ENCODE measurements at regions not wholly inside any gene's neighbourhood (a gene's known extent, or its start where the extent isn't known, plus 50 kb on each side); places are given as distances from the start of the nearest gene placed in this dataset.

DNA sequence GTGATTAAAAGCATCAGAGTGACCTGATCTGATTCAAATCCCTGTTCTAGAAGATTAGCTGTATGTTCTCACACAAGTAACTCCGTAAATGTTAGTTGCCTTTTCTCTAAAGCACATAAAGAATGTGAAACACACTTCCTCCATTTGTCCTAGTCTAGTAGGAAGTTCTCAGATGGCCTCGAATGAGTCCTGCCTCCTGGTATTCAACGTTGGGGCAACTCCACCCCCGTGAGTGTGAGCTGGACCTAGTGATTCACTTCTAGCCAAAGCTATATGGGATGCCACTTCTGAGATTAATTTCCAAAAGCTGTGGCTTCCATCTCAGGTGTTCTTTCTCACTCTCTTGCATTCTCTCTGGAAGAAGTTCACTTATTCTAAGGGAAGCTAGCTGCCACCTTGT is 267.6 kb downstream of the GPATCH2 start:
- Histone ChIP-seq H4K20me1 (ENCODE audit: control insufficient read depth, extremely low read depth, insufficient read depth, low read length) (no peaks in the 10 kb centered on the region), H3K4me1 (ENCODE audit: control insufficient read depth, extremely low read depth, insufficient read depth, low read length) (no peaks in the 10 kb centered on the region), H3K36me3 (ENCODE audit: control insufficient read depth, insufficient read depth, low read length) (no peaks in the 10 kb centered on the region), H3K27me3 (ENCODE audit: control insufficient read depth, insufficient read depth, low read length) (no peaks in the 10 kb centered on the region), H3K4me3 (replicated peaks in 1 of 4; ENCODE audit: control extremely low read depth in 1 of 4, insufficient read depth in 1 of 4, low read depth in 3 of 4, low read length in 4 of 4) (no peak overlapping the region), H3K4me2 (ENCODE audit: extremely low read depth, insufficient read depth, low read length) (no peak overlapping the region), H2AFZ (ENCODE audit: low read length) (no peak overlapping the region), H3K79me2 (ENCODE audit: control insufficient read depth, insufficient read depth, low read length) (no peaks in the 10 kb centered on the region), H3K9ac (ENCODE audit: insufficient read depth, low read length) (no peak overlapping the region), H3K27ac (ENCODE audit: insufficient read depth, low read length) (no peak overlapping the region), H3K9me3 (ENCODE audit: control insufficient read depth, insufficient read depth, low read depth, low read length) (no peaks in the 10 kb centered on the region)
- TF ChIP-seq CTCF (conservative IDR thresholded peaks at IDR 0.05 in 1 of 2, IDR thresholded peaks at IDR 0.05 in 1 of 2; ENCODE audit: low read depth in 1 of 2, low read length in 2 of 2): no peak
- no peak for TF ChIP-seq EZH2 (IDR thresholded peaks at IDR 0.05; ENCODE audit: low read length, missing control alignments)
- DNase-seq (ENCODE audit: low read depth in 2 of 2): no peak

- DNase-seq (ENCODE audit: low read depth in 2 of 2): no peak
- H3K4me1 ChIP-seq (ENCODE audit: control insufficient read depth, extremely low read depth, insufficient read depth, low read length): no peaks in the 10 kb centered on the region
- no peak overlapping the region for H3K27ac ChIP-seq (ENCODE audit: insufficient read depth, low read length)
- no peak overlapping the region for H2AFZ ChIP-seq (ENCODE audit: low read length)
- no peak overlapping the region for H3K4me2 ChIP-seq (ENCODE audit: extremely low read depth, insufficient read depth, low read length)
- TF ChIP-seq EZH2 (IDR thresholded peaks at IDR 0.05; ENCODE audit: low read length, missing control alignments): no peak
- TF ChIP-seq CTCF (conservative IDR thresholded peaks at IDR 0.05 in 1 of 2, IDR thresholded peaks at IDR 0.05 in 1 of 2; ENCODE audit: low read depth in 1 of 2, low read length in 2 of 2): no peak
- no peak overlapping the region for H3K4me3 ChIP-seq (replicated peaks in 1 of 4; ENCODE audit: control extremely low read depth in 1 of 4, insufficient read depth in 1 of 4, low read depth in 3 of 4, low read length in 4 of 4)
- H3K79me2 ChIP-seq (ENCODE audit: control insufficient read depth, insufficient read depth, low read length): no peaks in the 10 kb centered on the region
- H3K9me3 ChIP-seq (ENCODE audit: control insufficient read depth, insufficient read depth, low read depth, low read length): no peaks in the 10 kb centered on the region
- no peaks in the 10 kb centered on the region for H3K27me3 ChIP-seq (ENCODE audit: control insufficient read depth, insufficient read depth, low read length)
- H3K9ac ChIP-seq (ENCODE audit: insufficient read depth, low read length): no peak overlapping the region
- H4K20me1 ChIP-seq (ENCODE audit: control insufficient read depth, extremely low read depth, insufficient read depth, low read length): no peaks in the 10 kb centered on the region
- no peaks in the 10 kb centered on the region for H3K36me3 ChIP-seq (ENCODE audit: control insufficient read depth, insufficient read depth, low read length)
Measured at GRCh38 chr1:217360510-217360909, 270.4 kb downstream of the GPATCH2 start.

- Histone ChIP-seq H3K36me3 (ENCODE audit: control insufficient read depth, insufficient read depth, low read length) (no peaks in the 10 kb centered on the region), H3K9me3 (ENCODE audit: control insufficient read depth, insufficient read depth, low read depth, low read length) (no peaks in the 10 kb centered on the region), H3K9ac (ENCODE audit: insufficient read depth, low read length) (no peak overlapping the region), H3K27me3 (ENCODE audit: control insufficient read depth, insufficient read depth, low read length) (no peaks in the 10 kb centered on the region), H4K20me1 (ENCODE audit: control insufficient read depth, extremely low read depth, insufficient read depth, low read length) (no peaks in the 10 kb centered on the region), H3K4me3 (replicated peaks in 1 of 4; ENCODE audit: control extremely low read depth in 1 of 4, insufficient read depth in 1 of 4, low read depth in 3 of 4, low read length in 4 of 4) (no peak overlapping the region), H3K4me2 (ENCODE audit: extremely low read depth, insufficient read depth, low read length) (no peak overlapping the region), H3K27ac (ENCODE audit: insufficient read depth, low read length) (no peak overlapping the region), H2AFZ (ENCODE audit: low read length) (no peak overlapping the region), H3K4me1 (ENCODE audit: control insufficient read depth, extremely low read depth, insufficient read depth, low read length) (no peaks in the 10 kb centered on the region), H3K79me2 (ENCODE audit: control insufficient read depth, insufficient read depth, low read length) (no peaks in the 10 kb centered on the region)
- no peak for TF ChIP-seq CTCF (conservative IDR thresholded peaks at IDR 0.05 in 1 of 2, IDR thresholded peaks at IDR 0.05 in 1 of 2; ENCODE audit: low read depth in 1 of 2, low read length in 2 of 2)
- TF ChIP-seq EZH2 (IDR thresholded peaks at IDR 0.05; ENCODE audit: low read length, missing control alignments): no peak
- no peak for DNase-seq (ENCODE audit: low read depth in 2 of 2)
Measured at GRCh38 chr1:217354895-217355294, 276.0 kb downstream of the GPATCH2 start.

Data from fibroblast of lung (primary cell).